ENCODE measurements at regions not wholly inside any gene's neighbourhood (a gene's known extent, or its start where the extent isn't known, plus 50 kb on each side); places are given as distances from the start of the nearest gene placed in this dataset.

DNA sequence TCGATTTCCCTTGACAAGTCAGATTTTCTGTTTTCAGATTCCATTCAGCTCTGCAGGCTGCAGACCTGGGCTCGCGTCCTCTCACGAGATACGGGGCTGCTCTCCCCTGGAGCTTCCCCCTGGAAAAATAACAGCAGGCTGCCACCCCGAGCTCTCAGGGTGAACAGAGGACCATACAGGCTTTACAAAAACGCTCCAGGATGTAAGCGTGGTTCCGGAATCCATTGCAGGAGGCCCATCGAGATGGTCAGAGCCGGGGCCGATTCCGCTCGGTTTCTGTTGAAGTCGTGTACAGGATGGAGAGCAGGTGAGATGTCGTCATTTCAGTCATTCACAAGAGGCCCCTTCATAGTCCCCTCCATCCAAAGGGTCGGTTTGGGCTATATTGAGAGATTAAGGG lies 297.7 kb upstream of the IRX4 start:
- DNase-seq: no peak

DNA sequence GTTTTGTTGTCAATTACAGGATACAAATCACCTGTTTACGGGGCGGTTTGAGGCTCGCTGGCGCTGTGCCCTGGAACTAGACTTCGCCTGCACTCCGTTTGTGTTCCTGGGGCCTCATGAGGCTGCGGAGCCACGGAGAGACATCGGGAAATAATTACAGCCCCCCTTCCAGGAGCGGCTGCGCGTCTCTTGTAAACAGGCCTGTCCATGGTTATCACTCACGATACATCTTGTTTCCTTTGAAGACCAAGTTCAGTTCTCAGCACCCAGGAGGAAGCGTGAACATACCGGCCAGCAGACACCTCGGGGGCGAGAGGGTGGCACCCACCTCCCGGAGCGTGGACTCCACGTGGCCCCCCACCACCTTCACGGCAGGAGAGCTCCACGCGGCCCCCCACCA lies 297.1 kb upstream of the IRX4 start:
- DNase-seq: peak; percentile 27

DNA sequence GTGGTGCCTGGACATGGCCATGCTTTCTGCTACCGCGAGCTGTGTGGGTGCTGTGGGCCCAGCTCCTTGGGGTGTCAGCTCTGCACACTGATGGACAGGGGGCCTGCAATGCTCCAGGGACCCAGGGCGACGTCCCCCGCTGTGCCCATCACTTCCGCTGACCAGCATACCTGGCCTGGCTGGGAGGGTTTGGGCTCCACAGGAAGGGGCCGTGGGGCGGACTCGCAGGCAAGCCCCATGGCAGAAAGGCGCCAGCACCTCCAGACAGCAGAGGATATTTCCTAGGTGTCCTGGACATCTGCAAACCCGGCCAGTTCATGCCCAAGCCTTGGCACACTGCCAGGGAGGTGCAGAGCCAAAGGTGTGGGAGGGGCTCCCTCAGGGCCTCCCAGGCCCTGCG lies 295.8 kb upstream of the IRX4 start:
- peak; percentile 48 for DNase-seq

DNA sequence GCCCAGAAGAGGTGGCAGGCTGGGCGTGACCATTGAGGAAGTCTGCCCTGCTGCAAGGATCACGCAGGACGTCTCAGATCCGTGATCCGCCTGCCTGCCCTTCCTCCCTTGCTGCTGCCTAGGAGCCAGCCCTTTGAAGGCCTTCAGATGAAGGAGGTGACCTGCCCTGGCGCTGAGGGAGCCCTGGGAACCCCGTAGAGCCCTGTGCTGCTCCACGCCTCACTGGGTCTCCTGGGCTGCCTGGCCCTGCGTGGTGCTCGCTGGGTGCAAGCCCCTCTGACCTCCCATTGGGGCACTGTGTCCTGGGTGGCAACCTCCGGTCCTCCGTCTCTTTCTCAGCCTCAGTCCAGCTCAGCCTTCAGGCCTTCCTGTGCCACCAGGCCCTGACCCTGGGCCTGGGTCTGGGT lies 295.3 kb upstream of the IRX4 start:
- peak; percentile 33 for DNase-seq

DNA sequence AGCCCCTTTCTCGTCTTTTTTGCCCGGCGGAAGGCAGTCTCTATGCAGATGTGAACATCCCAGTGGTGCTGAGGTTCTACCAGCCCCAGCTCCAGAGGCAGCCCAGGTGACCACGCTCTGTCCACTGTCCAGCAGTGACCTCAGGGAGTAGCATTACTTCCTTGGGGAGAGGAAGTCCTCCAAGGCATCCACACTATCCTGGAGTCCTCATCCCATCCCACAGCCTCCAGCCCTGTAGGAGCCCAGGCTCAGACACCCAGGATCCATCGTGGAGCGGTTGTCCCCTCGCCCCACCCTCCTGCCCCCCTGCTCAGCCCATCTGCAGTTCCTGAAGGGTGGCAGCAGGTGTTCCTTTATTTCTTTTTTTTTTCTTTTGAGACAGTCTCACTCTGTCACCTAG lies 294.5 kb upstream of the IRX4 start:
- DNase-seq: peak; percentile 14

DNA sequence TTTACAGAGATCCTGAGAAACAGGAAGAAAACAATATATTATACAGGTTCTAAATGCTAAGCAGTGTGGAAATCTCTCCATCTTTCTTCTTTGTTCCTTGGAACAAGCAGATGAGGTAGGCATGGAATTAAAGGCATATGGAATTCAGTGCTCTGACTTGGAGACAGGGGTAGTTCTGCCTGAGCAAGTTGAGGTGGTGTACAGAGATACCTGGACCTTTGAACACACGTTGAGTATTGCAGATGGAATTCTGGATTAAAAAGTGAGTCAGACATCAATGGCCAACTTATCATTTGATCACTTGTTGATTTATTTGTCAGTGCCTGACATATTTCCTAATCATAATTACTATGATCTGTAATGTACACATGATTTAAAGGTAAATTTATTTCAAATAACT lies 293.9 kb upstream of the IRX4 start:
- DNase-seq: no peak

DNA sequence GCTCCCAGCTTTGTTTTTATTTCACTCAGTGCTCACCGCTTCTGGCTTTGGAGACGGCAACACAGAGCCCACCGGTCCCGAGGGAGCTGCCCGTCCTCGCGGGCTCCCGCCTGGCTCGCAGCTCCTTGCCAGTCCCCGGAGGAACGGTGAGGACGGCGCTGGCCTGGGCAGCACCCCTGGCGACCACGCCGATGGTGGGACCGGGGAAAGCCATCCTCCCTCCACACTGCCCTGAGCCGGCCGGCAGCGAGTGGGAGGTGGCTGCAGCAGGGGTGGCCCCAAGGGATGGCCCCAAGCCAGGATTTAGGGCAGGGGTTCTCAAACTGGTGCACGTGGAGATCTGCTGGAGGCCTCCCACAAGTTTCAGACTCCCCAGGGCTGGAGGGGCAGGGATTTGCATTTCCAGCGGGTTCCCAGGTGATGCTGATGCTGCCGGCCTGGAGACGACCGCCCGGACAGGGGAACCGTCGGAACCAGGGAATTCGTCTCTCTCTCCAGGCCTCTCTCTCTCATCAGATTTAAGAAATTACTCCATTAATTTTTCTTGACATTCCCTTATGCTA lies 293.2 kb upstream of the IRX4 start:
- no peak for DNase-seq

DNA sequence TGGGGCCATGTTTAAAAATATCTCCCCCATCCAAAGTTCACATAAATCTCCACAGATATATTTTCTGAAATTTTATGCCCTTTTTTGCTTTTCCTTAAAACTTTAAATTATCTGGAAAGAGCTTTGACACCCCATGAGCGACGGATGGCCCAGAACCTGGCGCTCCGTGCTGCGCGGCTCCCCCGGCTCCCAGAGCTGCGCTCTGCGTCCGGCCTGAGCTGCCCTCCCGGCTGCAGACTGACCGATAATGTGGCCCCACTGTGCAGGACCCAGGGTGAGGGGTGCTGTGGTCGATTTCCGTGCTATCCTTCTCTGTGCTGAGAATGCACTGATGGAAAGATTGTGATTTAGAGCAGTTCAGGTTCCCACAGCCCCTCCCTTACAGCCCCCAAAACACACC lies 292.3 kb upstream of the IRX4 start:
- no peak for DNase-seq

DNA sequence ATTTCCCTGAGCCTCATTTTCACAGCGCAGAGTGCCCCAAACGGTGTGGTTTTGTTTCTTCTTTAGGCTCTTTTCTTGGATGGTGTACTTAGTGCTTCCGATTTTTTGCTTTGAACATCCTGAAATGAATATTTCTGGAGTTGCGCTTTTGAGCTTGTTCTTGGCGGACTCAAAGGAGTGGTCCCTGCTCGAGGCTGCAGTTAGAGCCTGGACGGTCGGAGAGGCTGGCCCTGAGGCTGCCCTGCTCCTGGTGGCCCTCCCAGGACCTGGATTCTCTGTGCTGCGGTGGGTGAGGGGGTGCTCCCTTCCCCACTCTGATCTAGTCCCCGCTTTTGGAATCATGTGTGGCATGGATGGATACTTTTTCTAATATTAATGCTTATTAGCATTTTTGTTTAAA lies 291.8 kb upstream of the IRX4 start:
- DNase-seq: no peak

DNA sequence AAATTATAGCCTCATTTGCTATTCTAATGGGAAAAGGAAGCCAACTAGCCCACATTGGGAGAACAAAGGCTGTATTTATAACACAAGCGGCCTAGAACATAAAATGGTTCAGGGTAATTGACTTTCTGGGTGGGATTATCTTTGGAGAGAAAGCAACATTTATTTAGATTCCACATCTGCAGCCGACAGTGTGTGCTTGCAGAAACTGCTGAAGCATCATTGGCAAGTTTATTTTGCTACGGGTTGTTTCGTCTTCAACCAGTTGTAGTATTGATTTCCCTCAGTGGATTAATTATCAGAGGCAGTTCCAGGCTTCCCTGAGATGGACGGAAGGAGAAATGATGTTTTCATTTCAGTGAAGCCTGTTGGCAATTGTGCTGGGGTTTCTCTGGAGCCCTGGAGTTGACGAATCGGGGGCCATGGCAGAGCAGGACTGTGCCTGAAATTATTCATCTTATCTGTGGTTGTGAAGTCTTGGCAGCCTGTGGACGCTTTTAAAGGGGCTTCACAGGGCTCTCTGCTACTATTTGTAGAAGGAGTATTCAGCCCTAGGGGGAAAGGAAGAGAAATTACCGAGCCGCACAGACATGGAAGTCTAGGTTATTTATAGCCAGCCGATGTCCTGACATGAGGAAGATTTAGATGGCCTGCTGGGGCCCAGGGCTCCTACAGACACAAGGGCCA lies 290.6 kb upstream of the IRX4 start:
- DNase-seq: no peak

DNA sequence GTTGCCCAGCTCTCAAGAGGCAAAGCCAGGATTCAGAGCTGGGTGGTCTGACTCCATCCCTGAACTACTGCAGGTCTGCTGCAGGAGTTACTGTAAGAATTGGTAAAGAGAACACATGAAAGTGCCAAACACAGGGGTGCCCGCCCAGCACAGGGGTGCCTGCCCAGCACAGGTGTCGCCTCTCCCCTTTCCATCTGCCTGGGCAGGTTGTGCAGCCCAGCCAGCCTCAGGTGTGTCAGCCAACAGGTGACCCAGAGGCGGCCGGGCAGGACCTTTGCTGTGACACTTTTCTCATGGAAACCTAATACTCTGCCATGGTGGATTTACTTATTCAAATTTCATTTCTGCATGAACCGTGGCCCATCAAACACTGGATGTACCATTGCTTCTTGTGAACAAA lies 289.7 kb upstream of the IRX4 start:
- DNase-seq: no peak

DNA sequence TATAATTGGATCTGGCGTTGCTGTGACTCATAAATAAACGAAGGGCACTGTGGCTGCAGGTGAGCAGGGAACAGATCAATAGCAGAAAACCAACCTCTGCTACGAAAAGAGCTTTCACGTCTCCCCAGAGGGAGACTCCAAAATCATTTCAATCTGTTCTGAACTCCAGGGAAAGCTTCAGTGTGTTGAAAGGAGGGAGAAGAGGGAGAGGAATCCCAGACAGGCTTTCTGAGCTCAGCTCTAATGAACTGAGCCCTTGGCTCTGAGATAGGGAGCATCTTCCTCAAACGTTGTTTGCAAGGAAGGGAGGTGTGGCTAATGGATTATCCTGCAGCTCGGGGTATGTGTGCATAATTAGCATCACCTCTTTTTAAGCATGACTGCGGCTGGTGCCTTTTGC lies 288.0 kb upstream of the IRX4 start:
- DNase-seq: no peak

DNA sequence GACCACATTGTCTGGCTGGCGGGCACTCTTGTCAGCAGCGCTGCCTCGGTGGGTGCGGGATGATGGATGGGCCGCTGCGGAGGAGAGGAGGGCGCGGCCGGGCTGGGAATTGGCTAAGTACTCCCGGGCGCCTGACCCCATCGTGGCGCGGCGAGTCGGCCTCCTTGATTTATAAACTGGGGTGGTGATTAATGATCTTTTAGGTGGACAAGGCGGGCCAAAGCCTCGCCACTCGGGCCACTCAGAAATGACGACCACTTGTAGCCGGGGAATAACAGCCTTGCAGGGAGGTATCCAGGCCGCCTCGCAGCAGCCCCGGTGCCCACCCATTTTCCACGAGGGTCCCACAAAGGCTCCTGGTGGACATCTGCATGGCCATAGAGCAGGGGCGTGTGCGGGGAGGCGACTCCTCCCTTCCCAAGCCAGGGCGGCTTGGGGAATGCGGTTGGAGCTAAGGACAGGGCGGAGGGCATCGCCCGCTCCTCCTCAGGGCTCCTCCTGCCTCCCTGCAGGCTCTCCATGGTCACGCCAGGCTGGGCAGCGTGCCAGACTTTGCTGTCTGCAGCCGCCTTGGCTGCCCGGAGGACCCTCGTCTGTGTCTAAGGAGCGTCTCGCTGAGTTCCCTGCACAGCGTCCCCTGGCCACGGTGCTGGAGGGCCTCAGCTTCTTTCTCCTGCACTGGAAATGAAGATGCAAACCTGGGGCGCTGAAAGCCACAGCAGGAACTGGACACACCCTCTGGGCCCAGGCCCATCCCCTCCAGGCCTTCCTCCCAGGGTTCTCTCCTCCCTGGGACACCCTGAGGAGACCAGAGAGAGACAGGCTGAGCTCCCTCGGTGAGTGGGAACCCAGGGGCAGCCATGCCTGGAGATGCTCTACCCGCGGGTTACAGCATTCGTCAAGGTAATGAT lies 287.4 kb upstream of the IRX4 start:
- DNase-seq: no peak

DNA sequence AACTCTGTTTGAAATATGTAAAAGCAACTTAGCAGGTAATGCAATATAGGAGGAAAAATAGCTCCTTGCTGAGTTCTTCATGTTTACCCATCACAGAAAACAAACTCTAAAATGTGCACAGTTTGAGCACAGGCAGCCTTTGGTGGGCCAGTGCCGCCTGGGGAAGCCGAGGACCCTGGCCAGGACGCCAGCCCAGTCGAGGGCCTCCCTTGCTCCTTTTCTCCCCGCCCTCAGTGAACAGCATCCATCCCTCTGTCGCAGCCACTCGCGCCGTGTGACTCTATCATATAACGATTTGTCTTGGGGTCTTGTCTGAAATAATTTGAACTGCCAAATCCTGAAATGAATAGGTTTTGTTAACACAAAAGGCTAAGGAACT lies 286.7 kb upstream of the IRX4 start:
- no peak for DNase-seq

DNA sequence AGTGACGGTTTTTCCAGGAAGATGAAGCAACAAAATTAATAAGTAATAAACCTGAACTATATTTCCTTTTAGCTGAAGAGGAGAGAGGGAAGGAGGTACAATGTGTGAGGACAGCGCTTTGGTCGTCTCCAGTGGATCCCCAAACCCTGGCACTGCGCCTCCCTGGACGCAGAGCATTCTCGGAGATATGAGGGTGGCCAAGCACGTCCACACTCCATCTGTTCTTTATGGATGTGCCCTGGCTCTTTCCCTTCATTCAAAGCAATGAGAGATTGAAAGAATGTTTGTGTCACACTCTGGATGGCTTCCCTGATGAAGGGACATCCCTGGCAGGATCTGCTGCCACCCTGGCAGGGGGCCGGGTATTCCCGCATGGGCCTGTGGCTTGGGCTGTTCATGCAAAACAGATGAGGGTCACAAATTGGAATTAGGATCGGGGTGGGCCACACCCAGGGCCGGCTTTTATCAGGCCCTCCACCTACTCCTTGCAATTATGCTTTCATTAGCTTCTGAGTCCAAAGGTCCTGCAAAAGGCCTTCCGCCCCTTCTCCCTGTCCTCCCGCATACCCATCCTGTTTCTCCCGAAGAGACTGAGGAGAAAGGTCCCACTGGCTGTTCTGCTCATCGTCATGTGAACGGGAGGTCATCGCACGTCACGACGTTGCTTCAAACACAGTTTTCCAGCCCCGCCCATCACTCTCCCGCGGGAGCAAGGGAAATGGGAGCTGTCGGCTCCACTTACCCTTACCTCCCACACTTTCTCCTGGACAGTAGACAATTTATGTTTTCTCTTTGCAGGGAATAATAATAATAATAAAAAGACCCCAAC lies 286.1 kb upstream of the IRX4 start:
- no peak for DNase-seq

DNA sequence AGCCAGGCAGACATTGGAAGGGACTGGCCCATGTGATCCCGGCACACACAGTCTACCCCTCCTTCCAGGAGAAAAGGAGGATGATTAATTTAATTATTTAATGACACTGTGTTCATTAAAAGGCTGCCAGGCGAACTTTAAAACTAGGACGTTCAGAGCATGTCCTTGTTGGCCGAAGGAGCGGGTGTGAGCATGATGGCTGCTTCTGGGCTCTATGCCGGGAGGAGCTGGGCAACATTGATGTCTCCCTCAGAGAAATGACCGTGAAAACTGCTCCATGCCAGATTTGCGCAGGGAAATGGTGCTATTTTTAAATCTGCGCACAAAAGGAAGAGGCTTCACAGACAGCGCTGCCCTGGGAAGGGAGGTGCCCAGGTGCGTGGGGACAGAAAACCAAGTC lies 284.9 kb upstream of the IRX4 start:
- no peak for DNase-seq

DNA sequence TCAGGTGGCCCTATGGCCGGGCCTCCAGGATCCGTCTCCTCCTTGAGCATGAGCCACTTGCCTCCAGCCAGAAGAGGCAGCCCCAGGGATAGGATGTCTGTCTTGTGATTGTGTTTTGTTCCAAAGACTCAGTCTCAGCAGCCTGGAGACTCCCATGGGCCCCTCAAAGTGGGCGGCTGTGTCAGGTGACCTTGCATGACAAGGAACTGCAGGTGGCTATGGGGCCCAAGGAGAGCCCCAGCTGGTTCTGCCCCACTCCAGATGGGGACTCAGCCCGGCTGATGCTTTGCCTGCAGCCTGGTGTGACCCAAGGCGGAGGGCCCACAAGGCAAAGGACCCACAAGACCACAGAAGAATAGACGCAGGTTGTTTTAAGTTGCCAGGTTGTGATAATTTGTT lies 284.3 kb upstream of the IRX4 start:
- no peak for DNase-seq

DNA sequence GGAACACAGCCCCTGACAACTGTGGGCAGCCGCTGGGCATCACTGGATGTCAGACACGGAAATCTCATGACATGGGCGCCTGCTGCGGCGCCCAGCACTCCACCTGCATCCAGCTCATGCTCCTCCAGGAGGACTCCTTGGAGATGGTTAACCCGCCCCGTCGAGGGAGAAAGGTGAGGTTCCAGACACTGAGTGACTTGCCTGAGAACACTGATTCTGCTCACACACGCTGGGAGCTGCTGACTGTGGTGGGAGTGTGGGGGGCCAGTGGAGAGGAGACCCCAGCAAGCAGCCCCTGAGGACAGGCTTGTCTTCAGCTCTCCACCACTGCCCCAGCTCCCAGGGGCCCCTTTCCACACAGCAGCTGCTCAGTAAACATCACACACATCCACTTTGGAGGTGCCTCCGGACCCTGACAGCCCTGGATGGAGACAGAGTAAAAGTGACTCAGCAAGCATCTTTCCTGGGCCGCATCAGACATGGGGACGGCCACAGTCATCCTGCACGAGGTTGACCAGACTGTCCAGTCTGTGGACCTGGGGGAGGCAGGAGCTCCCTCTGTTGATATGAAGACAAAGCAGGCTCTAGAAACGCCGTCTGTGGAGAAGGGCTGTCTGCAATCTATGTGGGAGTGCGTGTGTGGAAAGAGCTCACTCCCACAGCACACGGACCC lies 283.7 kb upstream of the IRX4 start:
- DNase-seq: no peak

DNA sequence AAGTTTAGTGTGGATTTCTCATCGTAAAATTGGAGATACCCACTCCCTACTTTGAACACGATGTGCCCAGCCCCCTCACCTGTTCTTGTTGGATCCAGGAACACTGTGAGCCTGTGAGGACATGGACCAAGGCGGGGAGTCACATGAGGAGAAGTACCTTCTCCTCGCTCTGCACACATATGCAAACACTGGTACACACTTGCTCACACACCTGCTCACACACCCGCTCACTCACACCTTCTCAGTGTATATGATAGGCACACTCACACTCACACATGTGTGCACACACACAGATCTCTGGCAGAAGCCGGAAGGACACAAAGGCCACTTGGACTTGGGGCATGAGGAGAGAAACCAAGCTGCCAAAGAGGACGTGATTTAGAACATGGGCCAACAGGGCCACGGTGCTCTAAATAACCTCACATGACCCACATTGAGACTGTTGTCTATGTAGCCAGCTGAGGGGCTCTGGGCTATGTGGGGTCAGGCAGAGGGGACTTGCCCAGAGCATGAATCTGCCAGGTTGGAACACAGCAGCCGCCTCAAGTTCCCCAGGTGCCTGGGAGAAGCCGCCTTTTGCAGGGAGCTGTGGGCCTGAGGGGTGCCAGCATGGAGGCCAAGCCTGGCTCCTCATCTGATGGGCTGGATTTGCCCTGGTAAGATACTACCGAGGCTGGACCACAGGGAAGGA lies 283.0 kb upstream of the IRX4 start:
- no peak for DNase-seq

DNA sequence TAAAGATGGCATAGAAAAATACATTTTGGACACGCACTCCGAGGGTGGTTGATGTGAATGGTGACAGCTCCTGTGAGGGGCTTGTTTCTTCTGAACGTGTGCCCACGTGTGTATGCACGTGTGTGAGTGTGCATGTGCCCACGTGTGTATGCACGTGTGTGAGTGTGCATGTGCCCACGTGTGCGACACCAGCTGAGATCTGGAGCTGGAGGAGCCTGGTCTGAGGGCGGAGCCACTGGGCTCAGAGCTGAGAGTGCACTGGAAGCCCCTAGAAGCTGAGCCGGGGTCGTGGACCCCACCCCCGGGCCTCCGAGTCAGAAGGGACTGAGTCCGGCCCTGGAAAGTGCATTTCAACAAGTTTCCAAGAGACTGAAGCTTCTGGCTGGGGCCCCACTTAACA lies 282.5 kb upstream of the IRX4 start:
- DNase-seq: no peak

DNA sequence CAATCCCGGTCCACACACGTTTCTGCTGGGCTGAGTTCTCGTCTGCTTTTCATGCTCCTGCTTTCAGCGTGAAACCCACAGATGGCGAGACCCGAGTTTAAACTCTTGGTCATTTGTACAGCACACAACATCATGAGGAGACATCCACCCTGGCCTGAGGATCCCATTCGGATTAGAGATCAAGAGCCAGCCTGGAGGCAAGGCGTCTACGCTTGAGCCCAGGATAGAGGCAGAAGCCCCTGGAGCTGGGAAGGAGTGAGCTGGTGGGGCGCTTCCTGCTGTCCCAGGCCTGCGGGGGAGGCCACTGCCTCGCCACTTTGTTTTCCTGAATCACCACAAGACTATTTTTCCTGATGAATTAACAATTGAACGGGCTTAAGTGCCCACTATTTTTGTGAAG lies 281.9 kb upstream of the IRX4 start:
- DNase-seq: no peak

DNA sequence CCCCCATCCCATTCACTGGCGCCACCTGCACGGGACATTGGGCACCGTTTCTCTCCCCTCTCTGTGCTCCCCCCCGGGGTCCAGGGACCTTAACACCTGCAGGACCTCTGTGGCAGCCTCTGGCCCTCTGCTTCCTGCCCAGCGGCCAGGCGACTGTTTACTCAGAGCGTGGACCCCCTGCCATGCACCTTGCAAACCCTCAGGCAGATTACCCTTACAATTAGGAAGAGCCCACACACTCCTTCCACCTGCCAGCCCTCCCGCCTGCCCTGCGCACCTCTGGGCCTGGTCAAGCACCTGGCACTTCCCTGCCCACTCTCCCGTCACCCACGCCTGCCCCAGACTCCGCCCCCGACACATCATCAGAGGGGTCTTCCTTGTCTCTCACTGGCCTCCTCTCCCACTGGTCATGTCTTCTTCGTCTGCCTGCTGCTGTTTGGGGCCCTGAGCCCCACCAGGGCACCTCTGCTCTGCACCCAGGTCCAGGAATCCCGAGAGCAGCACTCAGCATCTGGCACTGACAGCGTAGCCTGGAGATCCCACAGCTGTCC lies 281.3 kb upstream of the IRX4 start:
- DNase-seq: no peak
